ENCODE measurements at regions not wholly inside any gene's neighbourhood (a gene's known extent, or its start where the extent isn't known, plus 50 kb on each side); places are given as distances from the start of the nearest gene placed in this dataset.

- no peak for DNase-seq
These were observed 139.8 kb upstream of the RPS23 start for GRCh38 chr5:82417776-82418607.

GRCh38 chr5:82416512-82416911 lies 138.4 kb upstream of the RPS23 start:
- no peak for DNase-seq

GRCh38 chr5:82414041-82414388 lies 135.9 kb upstream of the RPS23 start:
- DNase-seq, result no peak

DNA sequence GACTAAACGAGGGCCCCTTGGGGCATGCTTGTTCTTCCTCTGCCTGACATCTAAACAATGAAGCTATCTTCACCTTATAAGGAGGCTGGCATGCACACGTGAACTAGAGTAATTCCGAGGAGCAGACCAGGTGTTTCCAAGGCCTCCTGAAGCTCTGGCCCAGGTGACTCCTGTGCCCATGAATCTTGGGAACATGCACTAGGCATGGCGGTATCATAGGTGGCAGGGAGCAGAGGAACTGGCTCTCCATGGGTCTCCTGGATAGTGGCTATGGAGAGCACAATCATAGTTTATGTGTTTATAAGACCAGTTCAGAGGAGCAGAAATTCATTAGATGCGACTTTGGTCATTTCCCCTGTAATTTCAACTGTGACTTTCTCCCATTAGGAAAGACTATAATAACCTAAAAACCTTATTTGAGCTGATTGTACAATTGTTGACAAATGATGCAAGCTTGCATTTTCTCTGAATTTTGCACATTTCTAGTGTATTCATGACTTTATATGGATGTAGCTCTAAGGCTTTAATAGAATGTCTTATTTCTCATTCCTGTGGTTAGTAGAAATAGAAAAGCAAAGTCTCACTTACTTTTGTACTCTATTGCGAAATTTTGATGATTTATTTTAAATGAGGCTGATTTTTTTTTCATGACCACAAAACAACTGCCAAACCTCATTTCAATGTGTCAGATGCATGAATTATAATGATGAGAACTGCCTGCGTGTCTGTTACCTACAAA lies 135.3 kb upstream of the RPS23 start:
- DNase-seq, result no peak

GRCh38 chr5:82408033-82408432 lies 129.9 kb upstream of the RPS23 start:
- no peak for DNase-seq

GRCh38 chr5:82406205-82406773 lies 128.1 kb upstream of the RPS23 start:
- no peak for DNase-seq

GRCh38 chr5:82405618-82406204 lies 127.6 kb upstream of the RPS23 start:
- DNase-seq, result no peak

DNA sequence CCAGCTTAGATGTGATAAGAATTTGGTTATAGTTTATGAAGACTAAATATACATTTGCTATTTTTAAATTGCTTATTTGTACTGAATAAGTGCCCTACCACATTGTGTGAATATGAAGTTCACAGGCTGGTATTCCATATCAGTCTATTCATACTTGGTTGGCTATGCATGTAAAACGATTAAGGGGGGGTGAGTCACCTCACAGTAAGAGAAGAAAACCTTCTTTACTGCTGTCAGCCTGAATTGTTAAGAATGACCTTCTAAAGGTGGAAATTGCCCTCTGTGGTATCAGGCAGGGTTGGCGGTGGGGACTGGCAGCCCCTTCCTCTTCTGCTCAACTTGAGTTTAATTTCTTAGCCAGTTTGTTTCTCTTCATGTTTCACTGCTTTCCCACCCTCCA lies 127.0 kb upstream of the RPS23 start:
- DNase-seq, result no peak

GRCh38 chr5:82404382-82404945 lies 126.3 kb upstream of the RPS23 start:
- no peak for DNase-seq

- no peak for DNase-seq
These were observed 125.6 kb upstream of the RPS23 start for GRCh38 chr5:82403724-82404123.

DNA sequence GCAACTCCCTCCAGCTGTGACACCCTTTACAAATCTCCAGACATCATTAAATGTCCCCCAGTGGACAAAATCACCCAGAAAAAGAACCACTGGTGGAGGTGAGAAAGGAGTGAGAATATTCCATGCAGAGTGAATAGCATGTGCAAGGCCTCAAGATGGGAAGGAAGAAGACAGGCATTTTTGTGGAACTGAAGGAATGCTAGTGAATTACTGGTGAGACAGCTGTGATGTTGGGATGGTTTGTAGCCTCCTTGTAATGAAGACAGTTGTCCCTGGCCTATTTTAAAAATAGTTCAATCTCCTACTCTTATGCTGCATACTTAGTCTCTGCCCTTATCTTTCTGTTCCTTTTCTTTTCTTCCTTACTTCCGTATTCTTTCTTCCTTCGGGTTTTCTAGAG lies 124.9 kb upstream of the RPS23 start:
- DNase-seq, result no peak

- DNase-seq, result no peak
These were observed 121.0 kb upstream of the RPS23 start for GRCh38 chr5:82399111-82399510.

DNA sequence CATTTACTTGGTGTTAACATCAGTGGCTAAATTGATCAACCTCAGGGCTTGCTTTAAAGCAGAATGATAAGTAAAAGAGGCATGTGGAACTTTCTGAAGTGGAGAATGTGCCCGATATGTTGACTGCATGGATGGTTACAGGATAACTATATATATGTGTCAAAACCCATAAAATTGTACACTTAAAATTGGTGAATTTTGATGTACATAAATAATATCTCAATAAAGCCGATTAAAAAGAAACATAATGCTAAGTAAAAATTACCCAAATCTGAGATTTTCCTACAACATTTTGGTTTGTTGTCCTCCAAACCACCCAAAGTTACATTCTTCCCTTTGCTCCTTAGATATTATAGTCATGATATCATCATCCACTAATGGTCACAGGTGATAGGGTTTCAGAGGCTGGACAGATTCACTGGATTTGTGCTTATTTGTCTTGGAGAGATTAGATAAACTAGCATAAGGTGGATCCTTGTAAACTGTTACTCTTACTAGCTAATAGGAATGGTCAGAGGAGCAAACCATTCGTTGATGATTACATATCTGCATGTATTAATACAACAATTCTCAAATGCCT lies 119.7 kb upstream of the RPS23 start:
- DNase-seq, result no peak

GRCh38 chr5:82396871-82397514 lies 118.8 kb upstream of the RPS23 start:
- DNase-seq, result peak; percentile 51

DNA sequence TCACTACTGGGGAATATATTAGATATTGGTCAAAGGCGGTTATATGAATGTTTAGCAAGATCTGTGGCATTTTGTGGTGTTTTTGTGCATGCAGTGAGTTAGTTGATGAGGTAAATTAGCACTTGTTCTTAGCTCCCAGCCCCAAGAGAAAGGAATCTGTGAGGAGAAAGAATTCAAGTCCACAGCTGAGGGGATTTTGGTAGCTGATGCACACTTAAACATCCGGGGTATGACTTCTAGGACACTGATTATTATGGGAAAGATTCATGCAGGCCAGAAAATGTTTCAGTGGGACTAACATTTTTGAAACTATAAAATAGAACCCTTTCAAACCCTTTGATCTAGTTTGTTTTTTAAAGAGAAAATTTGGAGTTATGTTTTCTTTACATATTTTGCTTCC lies 118.2 kb upstream of the RPS23 start:
- DNase-seq, result no peak

GRCh38 chr5:82393951-82394350 lies 115.8 kb upstream of the RPS23 start:
- DNase-seq, result no peak

DNA sequence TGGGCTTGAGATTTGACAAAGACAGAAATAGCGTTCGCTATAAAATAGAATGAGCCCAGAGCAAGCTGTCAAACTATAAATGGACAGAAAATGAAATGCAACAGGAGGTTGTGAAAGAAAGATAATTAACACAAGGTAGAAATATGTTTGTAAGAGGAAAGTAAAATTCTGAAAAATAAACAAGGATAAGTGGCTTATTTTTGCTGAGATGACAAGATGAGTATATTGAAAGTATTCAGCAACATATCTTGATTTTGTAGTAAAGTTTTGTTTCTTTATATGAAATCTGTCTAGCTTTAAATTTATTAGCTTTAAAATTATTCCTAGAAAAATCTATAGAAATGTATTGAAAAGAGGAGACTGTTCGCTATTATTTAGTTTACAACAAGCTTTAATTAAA lies 111.9 kb upstream of the RPS23 start:
- no peak for DNase-seq

- no peak for DNase-seq
These were observed 111.2 kb upstream of the RPS23 start for GRCh38 chr5:82389347-82389746.

- no peak for DNase-seq
These were observed 110.0 kb upstream of the RPS23 start for GRCh38 chr5:82388181-82388580.

DNA sequence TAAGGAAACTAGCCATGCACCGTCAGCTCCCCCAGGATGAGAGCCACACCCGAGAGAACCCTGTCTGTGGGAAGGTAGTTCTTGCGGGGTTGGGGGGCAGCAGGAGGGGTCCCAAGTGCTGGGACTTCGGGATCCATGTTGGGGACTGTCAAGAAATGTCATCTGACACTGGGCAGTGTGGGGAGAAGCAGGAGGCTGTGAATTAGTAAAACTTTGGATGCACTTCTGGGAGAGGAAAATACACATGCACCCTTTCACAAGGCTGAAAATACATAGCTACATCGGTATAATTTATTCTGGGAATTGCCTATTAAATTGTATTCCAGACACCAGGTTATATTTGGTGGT lies 109.6 kb upstream of the RPS23 start:
- DNase-seq, result no peak

DNA sequence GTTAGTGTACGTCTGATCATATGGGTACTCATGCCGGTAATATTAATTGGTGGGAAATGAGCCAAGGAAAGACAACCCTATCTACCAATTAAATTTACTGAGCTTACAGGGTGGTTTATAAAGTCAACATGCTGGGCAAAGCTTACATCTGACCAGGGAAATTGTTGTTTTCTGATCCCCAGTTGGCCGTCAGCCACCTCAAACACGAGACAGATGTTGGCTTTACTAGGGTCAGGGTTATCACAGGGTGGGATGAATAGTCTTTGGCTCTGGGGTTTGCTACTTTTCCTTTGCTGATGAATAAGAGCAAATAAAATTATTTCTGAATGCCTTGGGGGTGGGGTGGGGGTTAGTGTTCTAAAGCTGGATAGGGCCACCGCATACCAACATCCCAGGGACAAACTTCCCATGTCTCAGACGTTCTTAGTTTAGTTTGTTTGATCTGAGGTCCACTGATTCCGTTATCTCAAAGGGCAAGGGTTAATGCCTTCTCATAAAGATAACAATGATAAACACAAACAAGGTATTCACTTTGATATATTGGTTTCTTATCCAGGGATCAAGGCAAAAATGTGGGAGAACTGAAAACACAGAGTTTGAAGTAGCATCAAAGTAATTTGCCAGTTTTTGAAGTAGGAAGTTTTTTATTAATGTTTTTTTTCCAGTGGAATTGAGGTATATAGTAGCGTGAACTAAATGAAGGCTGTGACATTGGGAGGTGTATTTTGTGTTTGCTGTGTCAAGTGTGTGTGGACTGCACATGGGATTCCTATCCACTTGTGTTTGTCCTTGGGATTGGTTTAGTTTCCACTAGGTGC lies 109.1 kb upstream of the RPS23 start:
- DNase-seq, result no peak

DNA sequence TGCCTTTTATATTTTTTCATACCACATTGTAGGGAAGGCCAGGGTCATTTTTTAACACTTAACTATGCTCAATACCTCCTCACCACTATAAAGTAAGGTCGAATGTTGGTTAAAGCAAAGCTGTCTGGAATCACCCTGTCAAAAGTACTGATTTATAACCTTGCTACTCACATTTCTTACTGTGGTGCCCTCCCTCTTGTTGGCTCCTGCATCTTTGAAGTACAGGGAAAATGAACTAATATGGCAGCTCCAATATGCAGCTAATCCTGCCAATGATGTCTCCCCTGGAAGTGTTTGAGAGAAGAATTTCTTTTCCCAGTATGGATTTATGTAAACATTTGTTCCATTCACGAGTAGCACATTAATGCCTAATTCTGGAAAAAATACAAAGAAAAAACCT lies 108.4 kb upstream of the RPS23 start:
- DNase-seq, result no peak

All from NCI-H524 treated with DMSO at 0.1 percent for 48 hours (cell line).